PC-3 (cell line): ENCODE measurements at regions not wholly inside any gene's neighbourhood (a gene's known extent, or its start where the extent isn't known, plus 50 kb on each side); places are given as distances from the start of the nearest gene placed in this dataset.

Experiments
- ATAC-seq: fragments of 200-7000 bp; cut with Tn5 transposase; 2 replicates; pipeline ENCODE4 v1.9.1; 2020; ENCODE audit warnings: mild to moderate bottlenecking, moderate library complexity
- BruUV-seq: library from RNA; stranded (reverse); fragments of 400-500 nt; replicated peaks from 2 replicates; lab custom pipeline; 2021; lab: Mats Ljungman, UMichigan
- CTCF ChIA-PET: fragments of 300-600 bp; sonication (Branson Sonifier 250); formaldehyde crosslinking; loops from one replicate; lab custom pipeline; 2022; ENCODE audit warnings: antibody characterized with exemption; lab: Charles Lee
- POLR2A ChIA-PET: fragments of 300-600 bp; sonication (Branson Sonifier 250); formaldehyde crosslinking; loops from one replicate; lab custom pipeline; 2022; ENCODE audit warnings: antibody characterized with exemption; ENCODE audit not compliant: unreplicated experiment; lab: Charles Lee
- DNase-seq: peaks from one replicate; pipeline ENCODE4 v3.0.0-alpha.2; 2015
- H2AFZ ChIP-seq: fragments of 300-600 bp; sonication (generic); 2 replicates; pipeline ENCODE4 v1.6.0; 2016; ENCODE audit warnings: antibody characterized with exemption, low read length
- H3F3A ChIP-seq: fragments of 300-600 bp; sonication (generic); one replicate; pipeline ENCODE4 v1.6.0; 2017; ENCODE audit warnings: antibody characterized with exemption, low read length, control low read depth, mild to moderate bottlenecking; ENCODE audit not compliant: unreplicated experiment
- H3K27ac ChIP-seq: fragments of 300-600 bp; sonication (generic); 2 replicates; pipeline ENCODE4 v1.5.1; 2016; ENCODE audit warnings: mild to moderate bottlenecking, low read length
- H3K27me3 ChIP-seq: fragments of 300-600 bp; sonication (generic); 2 replicates; pipeline ENCODE4 v1.6.1; 2016; ENCODE audit warnings: low read length, mixed read lengths
- H3K36me3 ChIP-seq: fragments of 300-600 bp; sonication (generic); 2 replicates; pipeline ENCODE4 v1.6.1; 2016; ENCODE audit warnings: low read depth, mixed run types, low read length, mixed read lengths
- H3K4me1 ChIP-seq: fragments of 300-600 bp; sonication (generic); 2 replicates; pipeline ENCODE4 v1.5.1; 2016; ENCODE audit warnings: low read length; ENCODE audit not compliant: insufficient read depth
- H3K4me2 ChIP-seq: fragments of 300-600 bp; sonication (generic); 2 replicates; pipeline ENCODE4 v1.6.0; 2016; ENCODE audit warnings: low read length
- H3K4me3 ChIP-seq: fragments of 300-600 bp; sonication (generic); 2 replicates; pipeline ENCODE4 v1.5.1; 2016; ENCODE audit warnings: mild to moderate bottlenecking, low read length, mixed read lengths
- H3K79me2 ChIP-seq: fragments of 300-600 bp; sonication (generic); 2 replicates; pipeline ENCODE4 v1.6.1; 2017; ENCODE audit warnings: low read length, mixed read lengths
- H3K9ac ChIP-seq: fragments of 300-600 bp; sonication (generic); 2 replicates; pipeline ENCODE4 v1.6.0; 2016; ENCODE audit warnings: mild to moderate bottlenecking, low read length
- H3K9me2 ChIP-seq: fragments of 300-600 bp; sonication (generic); replicated peaks from 2 replicates; pipeline ENCODE4 v1.6.1; 2016; ENCODE audit warnings: mixed run types, low read length, mixed read lengths
- H3K9me3 ChIP-seq: fragments of 300-600 bp; sonication (generic); 2 replicates; pipeline ENCODE4 v1.6.1; 2016; ENCODE audit warnings: low read length, mixed read lengths
- H4K20me1 ChIP-seq: fragments of 300-600 bp; sonication (generic); 2 replicates; pipeline ENCODE4 v1.6.1; 2016; ENCODE audit warnings: low read length, mixed read lengths
- EZH2 ChIP-seq: fragments of 300-600 bp; sonication (generic); IDR thresholded peaks from one replicate; pipeline ENCODE4 v1.6.1; 2017; ENCODE audit warnings: antibody characterized with exemption, mild to moderate bottlenecking, low read length; ENCODE audit not compliant: unreplicated experiment
- EZH2phosphoT487 ChIP-seq: fragments of 300-600 bp; sonication (generic); IDR thresholded peaks from 2 replicates; pipeline ENCODE4 v1.6.1; 2018; ENCODE audit warnings: mild to moderate bottlenecking, antibody characterized with exemption, low read length, borderline replicate concordance
- intact Hi-C: fragments of 100-400 bp; cut with micrococcal nuclease; formaldehyde crosslinking; loops from 2 replicates; pipeline ENCODE4 v1.9.0; 2023
- TF ChIP-seq, protein P1 (sequence below): fragments of 300-600 bp; sonication (generic); conservative IDR thresholded peaks from 2 replicates; pipeline ENCODE4 v1.5.1; 2017; ENCODE audit warnings: antibody characterized with exemption, low read depth, mild to moderate bottlenecking, low read length

DNA sequence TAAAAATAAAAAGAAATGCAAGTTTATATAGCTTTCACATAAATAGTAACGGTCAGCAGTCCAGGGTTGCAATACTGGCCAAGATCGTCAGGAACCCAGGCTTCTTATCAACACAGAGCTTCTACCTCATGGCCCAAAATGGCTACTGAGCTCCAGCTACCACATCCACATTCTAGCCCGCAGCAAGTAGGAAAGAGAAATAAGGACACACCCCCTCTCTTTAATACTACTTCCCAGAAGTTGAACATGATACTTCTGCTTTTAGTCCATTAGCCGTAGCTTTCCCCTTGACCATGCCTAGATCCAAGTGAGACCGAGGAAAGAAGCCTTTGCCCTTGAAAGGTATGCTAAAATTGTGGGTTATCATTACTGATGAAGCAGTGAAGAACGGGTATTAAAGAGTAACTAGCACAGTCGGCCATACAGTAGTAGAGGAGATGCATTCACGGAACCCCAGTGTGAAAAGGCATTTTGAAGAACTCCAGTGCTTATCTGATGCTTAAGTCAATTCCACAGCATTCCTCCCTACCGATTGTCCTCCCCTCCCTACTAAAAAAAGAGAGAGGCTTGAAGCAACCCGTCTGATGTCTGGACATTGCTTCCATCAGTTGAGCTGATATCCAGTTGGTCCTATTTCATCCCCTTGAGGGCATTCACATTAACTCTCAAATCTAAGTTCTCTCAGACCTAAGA is 226.9 kb upstream of the RREB1 start:
- DNase-seq (no peak), ATAC-seq (no peak)
- H3K9me3 ChIP-seq, result no peaks in the 10 kb centered on the region
- no peaks in the 10 kb centered on the region for H3F3A ChIP-seq
- H3K4me2 ChIP-seq, result no peak overlapping the region
- no TSS peak for BruUV-seq
- POLR2A ChIA-PET, result no interaction called here
- H3K36me3 ChIP-seq, result no peaks in the 10 kb centered on the region
- H3K9me2 ChIP-seq, result no peaks in the 10 kb centered on the region
- intact Hi-C loops, result no loop called here
- no peak overlapping the region for H3K9ac ChIP-seq
- H3K27me3 ChIP-seq, result no peaks in the 10 kb centered on the region
- no peak overlapping the region for H2AFZ ChIP-seq
- peaks cover 9% of the 10 kb centered on the region for H3K4me1 ChIP-seq
- no peaks in the 10 kb centered on the region for H4K20me1 ChIP-seq
- TF ChIP-seq, protein P1, sequence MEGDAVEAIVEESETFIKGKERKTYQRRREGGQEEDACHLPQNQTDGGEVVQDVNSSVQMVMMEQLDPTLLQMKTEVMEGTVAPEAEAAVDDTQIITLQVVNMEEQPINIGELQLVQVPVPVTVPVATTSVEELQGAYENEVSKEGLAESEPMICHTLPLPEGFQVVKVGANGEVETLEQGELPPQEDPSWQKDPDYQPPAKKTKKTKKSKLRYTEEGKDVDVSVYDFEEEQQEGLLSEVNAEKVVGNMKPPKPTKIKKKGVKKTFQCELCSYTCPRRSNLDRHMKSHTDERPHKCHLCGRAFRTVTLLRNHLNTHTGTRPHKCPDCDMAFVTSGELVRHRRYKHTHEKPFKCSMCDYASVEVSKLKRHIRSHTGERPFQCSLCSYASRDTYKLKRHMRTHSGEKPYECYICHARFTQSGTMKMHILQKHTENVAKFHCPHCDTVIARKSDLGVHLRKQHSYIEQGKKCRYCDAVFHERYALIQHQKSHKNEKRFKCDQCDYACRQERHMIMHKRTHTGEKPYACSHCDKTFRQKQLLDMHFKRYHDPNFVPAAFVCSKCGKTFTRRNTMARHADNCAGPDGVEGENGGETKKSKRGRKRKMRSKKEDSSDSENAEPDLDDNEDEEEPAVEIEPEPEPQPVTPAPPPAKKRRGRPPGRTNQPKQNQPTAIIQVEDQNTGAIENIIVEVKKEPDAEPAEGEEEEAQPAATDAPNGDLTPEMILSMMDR, result no peak
- no peak overlapping the region for H3K4me3 ChIP-seq
- CTCF ChIA-PET, result no interaction called here
- no peaks in the 10 kb centered on the region for H3K79me2 ChIP-seq
- H3K27ac ChIP-seq, result no peak overlapping the region

DNA sequence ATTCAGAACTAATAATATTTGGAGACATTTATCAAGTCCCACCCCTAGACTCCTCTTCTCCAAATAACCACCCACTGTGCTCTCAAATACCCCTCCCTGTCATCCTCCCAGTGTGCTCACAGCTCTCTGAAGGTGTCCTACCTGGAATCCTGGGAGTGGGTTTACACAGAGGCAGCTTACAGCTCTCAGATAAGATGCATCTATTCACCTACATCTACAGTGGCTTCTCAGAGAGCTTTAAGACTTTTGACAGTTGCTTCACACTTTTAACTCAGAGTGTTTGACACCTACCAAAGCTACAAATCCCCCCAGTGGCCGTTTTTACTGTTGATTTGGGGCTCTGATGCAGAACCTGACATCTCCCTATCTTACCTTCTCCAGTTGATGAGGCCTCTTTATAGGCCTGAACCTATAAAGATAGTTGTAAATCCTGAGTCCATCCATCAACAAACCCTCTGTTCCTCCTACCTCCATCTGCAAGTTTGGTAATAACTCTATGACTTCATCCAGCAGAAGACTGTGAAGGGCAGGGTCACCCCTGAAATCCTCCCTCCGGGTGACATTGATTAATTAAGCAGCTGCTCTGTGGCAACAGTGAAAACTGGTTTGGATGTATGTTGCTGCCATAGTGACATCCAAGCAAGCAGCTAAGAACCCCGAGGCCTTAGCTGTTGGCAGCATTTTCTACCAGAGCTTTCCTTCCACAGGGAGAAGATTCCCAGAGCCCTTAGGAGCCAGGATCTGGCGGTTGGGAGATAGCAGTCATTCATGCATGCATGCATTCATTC is 226.1 kb upstream of the RREB1 start:
- Histone ChIP-seq H2AFZ (no peak overlapping the region), H3K79me2 (no peaks in the 10 kb centered on the region), H4K20me1 (no peaks in the 10 kb centered on the region), H3K9me3 (no peaks in the 10 kb centered on the region), H3K36me3 (no peaks in the 10 kb centered on the region), H3K27ac (no peak overlapping the region), H3K4me3 (no peak overlapping the region), H3K9me2 (no peaks in the 10 kb centered on the region), H3K4me2 (no peak overlapping the region), H3F3A (no peaks in the 10 kb centered on the region), H3K9ac (no peak overlapping the region), H3K27me3 (no peaks in the 10 kb centered on the region), H3K4me1 (peaks cover 5% of the 10 kb centered on the region)
- TF ChIP-seq EZH2 (no peak), EZH2phosphoT487 (no peak)
- TF ChIP-seq, protein P1, result no peak
- ChIA-PET POLR2A (no interaction called here), CTCF (no interaction called here)
- intact Hi-C loops, result no loop called here
- no TSS peak for BruUV-seq
- no peak for DNase-seq
- no peak for ATAC-seq

DNA sequence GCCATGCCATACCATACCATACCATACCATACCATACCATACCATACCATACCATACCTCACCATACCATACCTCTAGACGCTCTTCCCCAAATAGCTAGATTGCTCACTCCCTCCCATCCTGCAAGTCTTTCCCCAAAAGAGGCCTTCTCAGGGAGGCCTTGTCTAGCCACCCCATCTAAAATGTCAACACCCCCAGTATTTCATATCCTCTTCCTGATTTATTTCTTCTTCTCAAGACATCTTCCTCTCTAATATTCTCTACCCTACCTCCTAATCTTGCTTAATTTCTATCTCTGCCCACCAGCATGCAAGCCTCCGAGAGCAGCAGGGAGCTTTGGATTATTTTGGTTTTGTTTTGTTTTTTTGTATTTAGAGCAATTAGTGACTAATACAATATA is 225.2 kb upstream of the RREB1 start:
- Histone ChIP-seq H3K27ac (peak overlapping the region; percentile 11; the same call in 1 of the 2 replicates), H3K9me3 (no peaks in the 10 kb centered on the region), H3K9ac (no peak overlapping the region), H2AFZ (no peak overlapping the region), H3K4me3 (no peak overlapping the region), H3K79me2 (no peaks in the 10 kb centered on the region), H3K27me3 (no peaks in the 10 kb centered on the region), H3K4me2 (no peak overlapping the region), H4K20me1 (no peaks in the 10 kb centered on the region), H3K9me2 (no peaks in the 10 kb centered on the region), H3K36me3 (no peaks in the 10 kb centered on the region), H3K4me1 (peaks cover 5% of the 10 kb centered on the region), H3F3A (no peaks in the 10 kb centered on the region)
- intact Hi-C loops, result no loop called here
- ChIA-PET POLR2A (no interaction called here), CTCF (no interaction called here)
- ATAC-seq, result no peak
- no TSS peak for BruUV-seq
- no peak for DNase-seq
- TF ChIP-seq EZH2phosphoT487 (no peak), EZH2 (no peak)
- TF ChIP-seq, protein P1, result no peak
